ENCODE measurements at regions not wholly inside any gene's neighbourhood (a gene's known extent, or its start where the extent isn't known, plus 50 kb on each side); places are given as distances from the start of the nearest gene placed in this dataset.
A peak's percentile ranks its signal among the peaks of the same experiment; 100 is the strongest.

- ATAC-seq (no peak), DNase-seq (ENCODE audit: low spot score) (no peak)
- intact Hi-C loops (cut with DNase I) = no loop called here
These were observed 152.7 kb downstream of the MCHR2 start for GRCh38 chr6:99841297-99841696.

GRCh38 chr6:99846006-99846405, 148.0 kb downstream of the MCHR2 start:
- no peak for ATAC-seq
- intact Hi-C loops (cut with DNase I) = no loop called here
- no peak for DNase-seq (ENCODE audit: low spot score)

- DNase-seq (ENCODE audit: low spot score) (no peak), ATAC-seq (no peak)
- intact Hi-C loops (cut with DNase I) = no loop called here
These were observed 143.2 kb downstream of the MCHR2 start for GRCh38 chr6:99850841-99851240.

- DNase-seq (ENCODE audit: low spot score) (no peak), ATAC-seq (no peak)
- intact Hi-C loops (cut with DNase I) = no loop called here
These were observed 142.0 kb downstream of the MCHR2 start for GRCh38 chr6:99852031-99852430.

GRCh38 chr6:99867026-99867425, 127.0 kb downstream of the MCHR2 start:
- intact Hi-C loops (cut with DNase I) = no loop called here
- DNase-seq (ENCODE audit: low spot score) = no peak
- ATAC-seq = no peak

- intact Hi-C loops (cut with DNase I) = no loop called here
These were observed 125.8 kb downstream of the MCHR2 start for GRCh38 chr6:99868074-99868702.

More at GRCh38 chr6:99868074-99868702, 125.8 kb downstream of the MCHR2 start:
- peak; percentile 67 for ATAC-seq
- peak; percentile 88 for DNase-seq (ENCODE audit: low spot score)

Measured in sciatic nerve (tissue), 2 donors.